ENCODE measurements at regions not wholly inside any gene's neighbourhood (a gene's known extent, or its start where the extent isn't known, plus 50 kb on each side); places are given as distances from the start of the nearest gene placed in this dataset.
A peak's percentile ranks its signal among the peaks of the same experiment; 100 is the strongest.

DNA sequence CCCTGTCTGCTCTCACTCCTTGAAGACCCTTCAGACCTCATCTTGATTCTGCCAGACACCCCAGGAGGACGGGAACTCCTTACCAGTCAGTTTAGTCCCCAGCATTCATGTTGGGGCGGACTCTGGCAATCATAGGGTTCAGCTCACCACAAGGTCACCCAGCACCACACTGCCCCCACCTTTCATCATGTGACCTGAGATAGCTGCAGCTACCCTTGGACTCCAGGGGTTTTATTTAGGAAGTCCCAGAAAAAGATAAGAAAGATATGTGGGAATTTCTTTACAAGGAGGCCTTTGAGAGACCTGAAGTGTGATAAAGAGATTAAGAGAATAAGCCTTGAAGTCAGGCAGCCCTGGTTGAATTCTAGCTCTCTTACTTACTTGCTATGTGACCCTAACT, 59.8 kb upstream of the NLK start:
- TF ChIP-seq EZH2 (IDR thresholded peaks at IDR 0.05; ENCODE audit: borderline replicate concordance, low read depth, low read length, poor library complexity, severe bottlenecking): no peak
- TF ChIP-seq, protein P1, sequence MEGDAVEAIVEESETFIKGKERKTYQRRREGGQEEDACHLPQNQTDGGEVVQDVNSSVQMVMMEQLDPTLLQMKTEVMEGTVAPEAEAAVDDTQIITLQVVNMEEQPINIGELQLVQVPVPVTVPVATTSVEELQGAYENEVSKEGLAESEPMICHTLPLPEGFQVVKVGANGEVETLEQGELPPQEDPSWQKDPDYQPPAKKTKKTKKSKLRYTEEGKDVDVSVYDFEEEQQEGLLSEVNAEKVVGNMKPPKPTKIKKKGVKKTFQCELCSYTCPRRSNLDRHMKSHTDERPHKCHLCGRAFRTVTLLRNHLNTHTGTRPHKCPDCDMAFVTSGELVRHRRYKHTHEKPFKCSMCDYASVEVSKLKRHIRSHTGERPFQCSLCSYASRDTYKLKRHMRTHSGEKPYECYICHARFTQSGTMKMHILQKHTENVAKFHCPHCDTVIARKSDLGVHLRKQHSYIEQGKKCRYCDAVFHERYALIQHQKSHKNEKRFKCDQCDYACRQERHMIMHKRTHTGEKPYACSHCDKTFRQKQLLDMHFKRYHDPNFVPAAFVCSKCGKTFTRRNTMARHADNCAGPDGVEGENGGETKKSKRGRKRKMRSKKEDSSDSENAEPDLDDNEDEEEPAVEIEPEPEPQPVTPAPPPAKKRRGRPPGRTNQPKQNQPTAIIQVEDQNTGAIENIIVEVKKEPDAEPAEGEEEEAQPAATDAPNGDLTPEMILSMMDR (conservative IDR thresholded peaks at IDR 0.05; ENCODE audit: low read depth, low read length): no peak
- Histone ChIP-seq H3K4me3 (ENCODE audit: low read depth, low read length, poor library complexity, severe bottlenecking) (no peak overlapping the region), H3K9me3 (ENCODE audit: low read depth, low read length, poor library complexity, severe bottlenecking) (no peaks in the 10 kb centered on the region), H3K4me1 (ENCODE audit: insufficient read depth, low read length, poor library complexity, severe bottlenecking) (peaks cover 25% of the 10 kb centered on the region), H3K27me3 (replicated peaks; ENCODE audit: insufficient read depth, low read depth, low read length, poor library complexity) (no peaks in the 10 kb centered on the region), H3K36me3 (ENCODE audit: insufficient read depth, low read length, poor library complexity, severe bottlenecking) (no peaks in the 10 kb centered on the region), H3K27ac (ENCODE audit: low read depth, low read length, poor library complexity, severe bottlenecking) (no peak overlapping the region)
- no peak for DNase-seq (ENCODE audit: low spot score)
- no TSS peak for BruUV-seq (replicated peaks)
- POLR2A ChIA-PET (ENCODE audit: low non-redundant PET): no interaction called here
- CTCF ChIA-PET: no interaction called here
- intact Hi-C loops (cut with micrococcal nuclease; ENCODE audit: unreplicated experiment): no loop called here

DNA sequence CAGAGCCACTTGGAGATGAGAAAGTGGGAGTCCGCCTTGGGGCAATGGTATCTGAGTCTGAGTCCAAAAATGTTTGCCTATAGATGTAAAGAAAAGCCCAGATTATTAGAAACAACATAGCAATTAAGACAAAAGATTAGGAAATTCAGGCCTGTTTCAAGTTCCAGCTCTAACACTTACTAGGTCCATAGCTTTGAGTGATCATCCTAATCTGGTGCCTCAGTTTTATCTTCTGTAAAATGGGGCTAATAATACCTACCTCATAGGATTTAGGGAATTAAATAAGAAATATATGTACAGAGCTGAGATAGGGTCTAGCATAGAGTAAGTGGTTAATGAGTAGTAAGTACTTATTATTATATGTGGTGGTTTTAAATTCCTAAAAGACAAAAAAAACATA, 58.6 kb upstream of the NLK start:
- BruUV-seq (replicated peaks): no TSS peak
- POLR2A ChIA-PET (ENCODE audit: low non-redundant PET): no interaction called here
- CTCF ChIA-PET: no interaction called here
- TF ChIP-seq, protein P1 (conservative IDR thresholded peaks at IDR 0.05; ENCODE audit: low read depth, low read length): no peak
- TF ChIP-seq EZH2 (IDR thresholded peaks at IDR 0.05; ENCODE audit: borderline replicate concordance, low read depth, low read length, poor library complexity, severe bottlenecking): no peak
- Histone ChIP-seq H3K9me3 (ENCODE audit: low read depth, low read length, poor library complexity, severe bottlenecking) (no peaks in the 10 kb centered on the region), H3K4me1 (ENCODE audit: insufficient read depth, low read length, poor library complexity, severe bottlenecking) (peaks cover 25% of the 10 kb centered on the region), H3K4me3 (ENCODE audit: low read depth, low read length, poor library complexity, severe bottlenecking) (no peak overlapping the region), H3K27me3 (replicated peaks; ENCODE audit: insufficient read depth, low read depth, low read length, poor library complexity) (no peaks in the 10 kb centered on the region), H3K36me3 (ENCODE audit: insufficient read depth, low read length, poor library complexity, severe bottlenecking) (no peaks in the 10 kb centered on the region), H3K27ac (ENCODE audit: low read depth, low read length, poor library complexity, severe bottlenecking) (no peak overlapping the region)
- intact Hi-C loops (cut with micrococcal nuclease; ENCODE audit: unreplicated experiment): no loop called here
- no peak for DNase-seq (ENCODE audit: low spot score)

DNA sequence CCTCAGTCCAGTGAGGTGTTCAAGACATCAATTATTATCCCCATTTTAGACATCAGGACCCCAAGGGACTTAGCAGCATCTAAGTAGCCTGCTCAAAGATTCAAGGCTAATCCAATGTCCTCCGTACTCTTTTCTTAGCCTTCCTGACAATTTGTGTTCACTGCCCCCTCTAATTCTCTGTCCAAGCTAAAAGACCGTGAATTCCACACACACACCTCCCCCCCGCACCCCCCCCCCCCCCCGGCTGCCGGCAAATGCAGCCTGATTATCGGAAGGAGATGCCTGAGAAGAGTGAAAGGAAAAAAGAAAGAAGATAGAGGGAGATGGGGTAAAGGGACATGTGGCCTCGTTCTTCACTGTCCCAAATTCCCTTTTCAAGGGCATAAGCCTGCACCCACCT, 58.1 kb upstream of the NLK start:
- intact Hi-C loops (cut with micrococcal nuclease; ENCODE audit: unreplicated experiment): no loop called here
- POLR2A ChIA-PET (ENCODE audit: low non-redundant PET): no interaction called here
- CTCF ChIA-PET: interaction anchor here (0.7 kb wide), 1 partner anchor 24 kb away, joined by 3 read pairs; no protein-coding TSS in a partner anchor
- no peaks in the 10 kb centered on the region for H3K36me3 ChIP-seq (ENCODE audit: insufficient read depth, low read length, poor library complexity, severe bottlenecking)
- no peak overlapping the region for H3K27ac ChIP-seq (ENCODE audit: low read depth, low read length, poor library complexity, severe bottlenecking)
- no peaks in the 10 kb centered on the region for H3K9me3 ChIP-seq (ENCODE audit: low read depth, low read length, poor library complexity, severe bottlenecking)
- no peaks in the 10 kb centered on the region for H3K27me3 ChIP-seq (replicated peaks; ENCODE audit: insufficient read depth, low read depth, low read length, poor library complexity)
- no peak for TF ChIP-seq EZH2 (IDR thresholded peaks at IDR 0.05; ENCODE audit: borderline replicate concordance, low read depth, low read length, poor library complexity, severe bottlenecking)
- TF ChIP-seq, protein P1 (conservative IDR thresholded peaks at IDR 0.05; ENCODE audit: low read depth, low read length): no peak
- peak; percentile 25 for DNase-seq (ENCODE audit: low spot score)
- peaks cover 25% of the 10 kb centered on the region for H3K4me1 ChIP-seq (ENCODE audit: insufficient read depth, low read length, poor library complexity, severe bottlenecking)
- no TSS peak for BruUV-seq (replicated peaks)
- no peak overlapping the region for H3K4me3 ChIP-seq (ENCODE audit: low read depth, low read length, poor library complexity, severe bottlenecking)
